Hepatocyte (in vitro differentiated cells): ENCODE measurements at regions not wholly inside any gene's neighbourhood (a gene's known extent, or its start where the extent isn't known, plus 50 kb on each side); places are given as distances from the start of the nearest gene placed in this dataset.
A peak's percentile ranks its signal among the peaks of the same experiment; 100 is the strongest.

ENCODE experiments used
- DNase-seq: peaks from one replicate; pipeline ENCODE4 v3.0.0-alpha.2; 2016; ENCODE audit warnings: low spot score
- H2AFZ ChIP-seq: fragments of 200-600 bp; sonication (generic); 2 replicates; pipeline ENCODE4 v1.6.0; 2016; ENCODE audit warnings: antibody characterized with exemption, mild to moderate bottlenecking
- H3K27ac ChIP-seq: fragments of 200-600 bp; sonication (generic); 2 replicates; pipeline ENCODE4 v1.5.1; 2016; ENCODE audit warnings: mild to moderate bottlenecking
- H3K27me3 ChIP-seq: fragments of 200-600 bp; sonication (generic); 2 replicates; pipeline ENCODE4 v1.6.1; 2016
- H3K36me3 ChIP-seq: fragments of 200-600 bp; sonication (generic); replicated peaks from 2 replicates; pipeline ENCODE4 v1.5.1; 2016; ENCODE audit warnings: low read depth; ENCODE audit not compliant: insufficient read depth
- H3K4me1 ChIP-seq: fragments of 200-600 bp; sonication (generic); 2 replicates; pipeline ENCODE4 v1.5.1; 2016; ENCODE audit warnings: mild to moderate bottlenecking, moderate library complexity; ENCODE audit not compliant: insufficient read depth
- H3K4me2 ChIP-seq: fragments of 200-600 bp; sonication (generic); 2 replicates; pipeline ENCODE4 v1.6.0; 2016
- H3K4me3 ChIP-seq: fragments of 200-600 bp; sonication (generic); 2 replicates; pipeline ENCODE4 v1.5.1; 2016; ENCODE audit warnings: mild to moderate bottlenecking
- H3K79me2 ChIP-seq: fragments of 200-600 bp; sonication (generic); 2 replicates; pipeline ENCODE4 v1.6.0; 2017; ENCODE audit warnings: mild to moderate bottlenecking
- H3K9me2 ChIP-seq: fragments of 200-600 bp; sonication (generic); replicated peaks from 2 replicates; pipeline ENCODE4 v1.6.0; 2017; ENCODE audit warnings: mild to moderate bottlenecking; ENCODE audit not compliant: insufficient read depth
- H3K9me3 ChIP-seq: fragments of 200-600 bp; sonication (generic); 2 replicates; pipeline ENCODE4 v1.5.1; 2016; ENCODE audit warnings: low read depth, mild to moderate bottlenecking
- H4K20me1 ChIP-seq: fragments of 200-600 bp; sonication (generic); 2 replicates; pipeline ENCODE4 v1.6.0; 2016; ENCODE audit warnings: mild to moderate bottlenecking; ENCODE audit not compliant: insufficient read depth, poor library complexity, severe bottlenecking
- EZH2 ChIP-seq: fragments of 200-600 bp; sonication (generic); IDR thresholded peaks from 2 replicates; pipeline ENCODE4 v1.6.1; 2016; ENCODE audit warnings: antibody characterized with exemption, mild to moderate bottlenecking, borderline replicate concordance
- EZH2phosphoT487 ChIP-seq: fragments of 200-600 bp; sonication (generic); IDR thresholded peaks from one replicate; pipeline ENCODE4 v1.6.1; 2018; ENCODE audit warnings: antibody characterized with exemption, mild to moderate bottlenecking, low read depth, moderate library complexity; ENCODE audit not compliant: unreplicated experiment, severe bottlenecking
- WGBS: methylation state at CpG from one replicate; pipeline ENCODE4 v1.1.6; 2016; ENCODE audit warnings: low lambda C conversion rate; ENCODE audit errors: missing lambda C conversion rate; 5-methylcytosine and 5-hydroxymethylcytosine counted together
- TF ChIP-seq, protein P1 (sequence below): fragments of 200-600 bp; sonication (generic); IDR thresholded peaks from 2 replicates; pipeline ENCODE4 v1.5.1; 2016; ENCODE audit warnings: antibody characterized with exemption, mild to moderate bottlenecking; ENCODE audit not compliant: poor library complexity

DNA sequence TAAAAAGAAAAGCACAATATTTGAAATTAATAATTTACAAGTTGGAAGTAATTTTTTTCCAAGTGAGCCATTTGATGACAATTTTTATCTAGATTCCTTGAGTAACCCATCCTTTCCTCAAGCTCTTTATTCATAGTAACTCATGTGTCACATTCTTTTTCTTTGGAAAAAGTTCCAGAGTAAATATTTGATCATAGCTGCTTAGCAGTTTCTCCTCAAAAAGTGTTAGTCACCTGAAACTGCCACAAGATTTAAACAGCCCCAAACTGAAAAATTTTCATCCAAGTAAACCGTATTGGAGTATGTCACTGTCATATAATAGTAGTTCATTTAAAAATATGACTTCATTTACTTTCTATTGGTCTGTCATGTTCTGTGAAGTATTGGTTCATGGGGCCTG lies 94.6 kb upstream of the CASK start:
- WGBS, result 63% methylated on average over 1 of the region's 1 CpG
- Histone ChIP-seq H3K27me3 (no peaks in the 10 kb centered on the region), H3K36me3 (no peaks in the 10 kb centered on the region), H3K27ac (no peak overlapping the region), H3K4me2 (no peak overlapping the region), H3K4me1 (no peaks in the 10 kb centered on the region), H2AFZ (no peak overlapping the region), H3K79me2 (no peaks in the 10 kb centered on the region), H3K9me2 (no peaks in the 10 kb centered on the region), H3K4me3 (no peak overlapping the region), H4K20me1 (no peaks in the 10 kb centered on the region), H3K9me3 (no peaks in the 10 kb centered on the region)
- DNase-seq, result no peak
- TF ChIP-seq, protein P1, sequence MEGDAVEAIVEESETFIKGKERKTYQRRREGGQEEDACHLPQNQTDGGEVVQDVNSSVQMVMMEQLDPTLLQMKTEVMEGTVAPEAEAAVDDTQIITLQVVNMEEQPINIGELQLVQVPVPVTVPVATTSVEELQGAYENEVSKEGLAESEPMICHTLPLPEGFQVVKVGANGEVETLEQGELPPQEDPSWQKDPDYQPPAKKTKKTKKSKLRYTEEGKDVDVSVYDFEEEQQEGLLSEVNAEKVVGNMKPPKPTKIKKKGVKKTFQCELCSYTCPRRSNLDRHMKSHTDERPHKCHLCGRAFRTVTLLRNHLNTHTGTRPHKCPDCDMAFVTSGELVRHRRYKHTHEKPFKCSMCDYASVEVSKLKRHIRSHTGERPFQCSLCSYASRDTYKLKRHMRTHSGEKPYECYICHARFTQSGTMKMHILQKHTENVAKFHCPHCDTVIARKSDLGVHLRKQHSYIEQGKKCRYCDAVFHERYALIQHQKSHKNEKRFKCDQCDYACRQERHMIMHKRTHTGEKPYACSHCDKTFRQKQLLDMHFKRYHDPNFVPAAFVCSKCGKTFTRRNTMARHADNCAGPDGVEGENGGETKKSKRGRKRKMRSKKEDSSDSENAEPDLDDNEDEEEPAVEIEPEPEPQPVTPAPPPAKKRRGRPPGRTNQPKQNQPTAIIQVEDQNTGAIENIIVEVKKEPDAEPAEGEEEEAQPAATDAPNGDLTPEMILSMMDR, result no peak
- no peak for TF ChIP-seq EZH2phosphoT487
- no peak for TF ChIP-seq EZH2

DNA sequence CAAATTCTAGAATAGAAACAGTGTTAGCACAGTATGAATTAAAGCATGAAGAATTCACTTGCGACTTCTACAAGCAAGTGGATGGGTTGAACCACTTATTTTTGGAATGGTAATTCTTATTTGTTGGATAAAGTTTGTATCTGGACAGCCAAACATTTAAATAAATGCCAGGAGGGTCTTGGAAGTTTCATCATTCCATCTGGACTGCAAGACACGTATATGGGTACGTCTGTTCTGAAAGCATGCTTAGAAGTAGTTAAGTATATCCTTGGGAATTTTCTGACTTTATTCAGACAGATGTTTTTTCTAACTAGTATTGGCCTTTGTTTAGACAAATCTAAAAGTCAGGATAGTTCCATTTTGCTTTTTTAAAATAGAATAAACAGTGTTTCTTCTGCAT lies 77.5 kb upstream of the CASK start:
- Histone ChIP-seq H3K27me3 (no peaks in the 10 kb centered on the region), H3K9me2 (no peaks in the 10 kb centered on the region)
- TF ChIP-seq, protein P1, result no peak
- no peak for TF ChIP-seq EZH2phosphoT487
- no peak for TF ChIP-seq EZH2

DNA sequence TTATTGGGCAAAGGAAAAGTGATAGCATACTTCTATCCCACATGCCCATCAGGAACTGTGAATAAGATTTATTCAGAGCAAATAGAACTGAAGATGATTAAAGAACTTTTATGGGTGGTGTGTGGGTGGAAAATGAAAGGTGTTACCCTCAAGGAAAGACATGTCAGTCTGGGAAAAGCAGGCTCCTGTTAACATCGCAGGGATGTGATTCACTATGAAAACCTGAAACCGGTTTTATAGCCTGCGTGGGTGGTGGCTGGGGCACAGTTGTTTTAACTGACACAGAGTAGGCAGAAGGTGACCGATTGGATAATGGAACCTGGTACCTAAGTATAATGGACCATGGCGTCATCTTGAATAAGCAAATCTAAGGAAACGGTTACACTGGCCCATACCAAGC lies 61.3 kb upstream of the CASK start:
- no peak overlapping the region for H3K4me3 ChIP-seq
- TF ChIP-seq EZH2, result no peak
- TF ChIP-seq, protein P1, result no peak
- DNase-seq, result peak; percentile 37
- H3K27me3 ChIP-seq, result no peaks in the 10 kb centered on the region
- no peak overlapping the region for H3K4me2 ChIP-seq
- no peak overlapping the region for H3K27ac ChIP-seq
- 76% methylated on average over 6 of the region's 6 CpGs for WGBS
- H2AFZ ChIP-seq, result no peak overlapping the region
- no peaks in the 10 kb centered on the region for H4K20me1 ChIP-seq
- H3K9me2 ChIP-seq, result no peaks in the 10 kb centered on the region
- no peaks in the 10 kb centered on the region for H3K4me1 ChIP-seq
- H3K9me3 ChIP-seq, result no peaks in the 10 kb centered on the region
- H3K36me3 ChIP-seq, result no peaks in the 10 kb centered on the region
- no peaks in the 10 kb centered on the region for H3K79me2 ChIP-seq

More for the DNA sequence above, 77.5 kb upstream of the CASK start:
- H3K79me2 ChIP-seq, result no peaks in the 10 kb centered on the region
- no peaks in the 10 kb centered on the region for H3K4me1 ChIP-seq
- no peak overlapping the region for H2AFZ ChIP-seq
- H3K4me3 ChIP-seq, result no peak overlapping the region
- H3K4me2 ChIP-seq, result no peak overlapping the region
- no peaks in the 10 kb centered on the region for H4K20me1 ChIP-seq
- H3K36me3 ChIP-seq, result no peaks in the 10 kb centered on the region
- no peak overlapping the region for H3K27ac ChIP-seq
- DNase-seq, result no peak
- 75% methylated on average over 3 of the region's 3 CpGs for WGBS
- H3K9me3 ChIP-seq, result no peaks in the 10 kb centered on the region

DNA sequence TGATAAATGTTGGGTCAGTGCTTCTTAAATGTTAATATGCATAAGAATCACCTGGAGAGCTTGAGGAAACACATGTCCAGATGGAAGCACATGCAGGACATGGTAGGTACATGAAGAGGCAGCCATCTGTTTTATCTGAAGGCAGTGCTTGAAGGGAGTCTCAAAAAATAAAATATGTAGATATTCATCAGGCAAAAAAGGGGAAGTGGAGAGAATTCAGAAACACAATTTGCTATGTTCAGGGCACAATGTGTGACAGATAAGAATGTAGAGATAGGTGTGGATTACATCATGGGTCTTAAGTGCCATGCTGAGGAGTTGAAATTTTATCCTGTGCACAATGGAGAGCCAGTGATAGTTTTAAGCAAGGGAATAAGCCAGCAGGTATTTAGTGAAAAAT lies 59.6 kb upstream of the CASK start:
- no peaks in the 10 kb centered on the region for H3K36me3 ChIP-seq
- no peak overlapping the region for H3K27ac ChIP-seq
- H3K9me3 ChIP-seq, result no peaks in the 10 kb centered on the region
- no peak overlapping the region for H3K4me2 ChIP-seq
- no peak for DNase-seq
- TF ChIP-seq EZH2phosphoT487 (no peak), EZH2 (no peak)
- TF ChIP-seq, protein P1, result no peak
- no peaks in the 10 kb centered on the region for H3K9me2 ChIP-seq
- no peak overlapping the region for H3K4me3 ChIP-seq
- no peaks in the 10 kb centered on the region for H3K4me1 ChIP-seq
- H4K20me1 ChIP-seq, result no peaks in the 10 kb centered on the region
- no peaks in the 10 kb centered on the region for H3K27me3 ChIP-seq
- no peaks in the 10 kb centered on the region for H3K79me2 ChIP-seq
- no peak overlapping the region for H2AFZ ChIP-seq
